PC-3 (cell line): ENCODE measurements at regions not wholly inside any gene's neighbourhood (a gene's known extent, or its start where the extent isn't known, plus 50 kb on each side); places are given as distances from the start of the nearest gene placed in this dataset.

ENCODE experiments used
- ATAC-seq: fragments of 200-7000 bp; cut with Tn5 transposase; 2 replicates; pipeline ENCODE4 v1.9.1; 2020; ENCODE audit warnings: mild to moderate bottlenecking, moderate library complexity
- BruUV-seq: library from RNA; stranded (reverse); fragments of 400-500 nt; replicated peaks from 2 replicates; lab custom pipeline; 2021; lab: Mats Ljungman, UMichigan
- CTCF ChIA-PET: fragments of 300-600 bp; sonication (Branson Sonifier 250); formaldehyde crosslinking; loops from one replicate; lab custom pipeline; 2022; ENCODE audit warnings: antibody characterized with exemption; lab: Charles Lee
- POLR2A ChIA-PET: fragments of 300-600 bp; sonication (Branson Sonifier 250); formaldehyde crosslinking; loops from one replicate; lab custom pipeline; 2022; ENCODE audit warnings: antibody characterized with exemption; ENCODE audit not compliant: unreplicated experiment; lab: Charles Lee
- DNase-seq: peaks from one replicate; pipeline ENCODE4 v3.0.0-alpha.2; 2015
- H2AFZ ChIP-seq: fragments of 300-600 bp; sonication (generic); 2 replicates; pipeline ENCODE4 v1.6.0; 2016; ENCODE audit warnings: antibody characterized with exemption, low read length
- H3F3A ChIP-seq: fragments of 300-600 bp; sonication (generic); one replicate; pipeline ENCODE4 v1.6.0; 2017; ENCODE audit warnings: antibody characterized with exemption, low read length, control low read depth, mild to moderate bottlenecking; ENCODE audit not compliant: unreplicated experiment
- H3K27ac ChIP-seq: fragments of 300-600 bp; sonication (generic); 2 replicates; pipeline ENCODE4 v1.5.1; 2016; ENCODE audit warnings: mild to moderate bottlenecking, low read length
- H3K27me3 ChIP-seq: fragments of 300-600 bp; sonication (generic); 2 replicates; pipeline ENCODE4 v1.6.1; 2016; ENCODE audit warnings: low read length, mixed read lengths
- H3K36me3 ChIP-seq: fragments of 300-600 bp; sonication (generic); 2 replicates; pipeline ENCODE4 v1.6.1; 2016; ENCODE audit warnings: low read depth, mixed run types, low read length, mixed read lengths
- H3K4me1 ChIP-seq: fragments of 300-600 bp; sonication (generic); 2 replicates; pipeline ENCODE4 v1.5.1; 2016; ENCODE audit warnings: low read length; ENCODE audit not compliant: insufficient read depth
- H3K4me2 ChIP-seq: fragments of 300-600 bp; sonication (generic); 2 replicates; pipeline ENCODE4 v1.6.0; 2016; ENCODE audit warnings: low read length
- H3K4me3 ChIP-seq: fragments of 300-600 bp; sonication (generic); 2 replicates; pipeline ENCODE4 v1.5.1; 2016; ENCODE audit warnings: mild to moderate bottlenecking, low read length, mixed read lengths
- H3K79me2 ChIP-seq: fragments of 300-600 bp; sonication (generic); 2 replicates; pipeline ENCODE4 v1.6.1; 2017; ENCODE audit warnings: low read length, mixed read lengths
- H3K9ac ChIP-seq: fragments of 300-600 bp; sonication (generic); 2 replicates; pipeline ENCODE4 v1.6.0; 2016; ENCODE audit warnings: mild to moderate bottlenecking, low read length
- H3K9me2 ChIP-seq: fragments of 300-600 bp; sonication (generic); replicated peaks from 2 replicates; pipeline ENCODE4 v1.6.1; 2016; ENCODE audit warnings: mixed run types, low read length, mixed read lengths
- H3K9me3 ChIP-seq: fragments of 300-600 bp; sonication (generic); 2 replicates; pipeline ENCODE4 v1.6.1; 2016; ENCODE audit warnings: low read length, mixed read lengths
- H4K20me1 ChIP-seq: fragments of 300-600 bp; sonication (generic); 2 replicates; pipeline ENCODE4 v1.6.1; 2016; ENCODE audit warnings: low read length, mixed read lengths
- CTCF ChIP-seq: fragments of 300-600 bp; sonication (generic); conservative IDR thresholded peaks from 2 replicates; pipeline ENCODE4 v1.5.1; 2017; ENCODE audit warnings: antibody characterized with exemption, low read depth, mild to moderate bottlenecking, low read length
- EZH2 ChIP-seq: fragments of 300-600 bp; sonication (generic); IDR thresholded peaks from one replicate; pipeline ENCODE4 v1.6.1; 2017; ENCODE audit warnings: antibody characterized with exemption, mild to moderate bottlenecking, low read length; ENCODE audit not compliant: unreplicated experiment
- EZH2phosphoT487 ChIP-seq: fragments of 300-600 bp; sonication (generic); IDR thresholded peaks from 2 replicates; pipeline ENCODE4 v1.6.1; 2018; ENCODE audit warnings: mild to moderate bottlenecking, antibody characterized with exemption, low read length, borderline replicate concordance
- intact Hi-C: fragments of 100-400 bp; cut with micrococcal nuclease; formaldehyde crosslinking; loops from 2 replicates; pipeline ENCODE4 v1.9.0; 2023

- BruUV-seq = no TSS peak
- no peak overlapping the region for H2AFZ ChIP-seq
- intact Hi-C loops = loop anchor here (5.0 kb wide), 2 partner anchors 101 to 159 kb away; partner anchors contain the start of gene RBMS1
- H3F3A ChIP-seq = peaks cover 6% of the 10 kb centered on the region
- no peaks in the 10 kb centered on the region for H3K9me3 ChIP-seq
- H4K20me1 ChIP-seq = no peaks in the 10 kb centered on the region
- peak; percentile 39 for DNase-seq
- H3K36me3 ChIP-seq = no peaks in the 10 kb centered on the region
- ChIA-PET CTCF (no interaction called here), POLR2A (no interaction called here)
- no peaks in the 10 kb centered on the region for H3K9me2 ChIP-seq
- no peak overlapping the region for H3K9ac ChIP-seq
- H3K79me2 ChIP-seq = no peaks in the 10 kb centered on the region
- H3K4me2 ChIP-seq = 0 out of 2 replicates have a peak overlapping the region, but pooled peaks have one; percentile 7
- no peak overlapping the region for H3K4me3 ChIP-seq
- peak overlapping the region; percentile 85 for H3K27ac ChIP-seq
- TF ChIP-seq EZH2phosphoT487 (no peak), EZH2 (no peak), CTCF (no peak)
- peak; percentile 7; the same call in 1 of the 2 replicates for ATAC-seq
- H3K27me3 ChIP-seq = no peaks in the 10 kb centered on the region
- H3K4me1 ChIP-seq = peaks cover 59% of the 10 kb centered on the region
These were observed 158.0 kb upstream of the RBMS1 start for GRCh38 chr2:160651416-160652200.

GRCh38 chr2:160652236-160652635 lies 158.6 kb upstream of the RBMS1 start:
- no peak for DNase-seq
- Histone ChIP-seq H3F3A (peaks cover 6% of the 10 kb centered on the region), H4K20me1 (no peaks in the 10 kb centered on the region), H3K79me2 (no peaks in the 10 kb centered on the region), H3K9me2 (no peaks in the 10 kb centered on the region), H3K27ac (no peak overlapping the region), H3K4me1 (peaks cover 53% of the 10 kb centered on the region), H3K4me2 (no peak overlapping the region), H3K27me3 (no peaks in the 10 kb centered on the region), H3K9me3 (no peaks in the 10 kb centered on the region), H3K9ac (no peak overlapping the region), H3K4me3 (no peak overlapping the region), H2AFZ (no peak overlapping the region), H3K36me3 (no peaks in the 10 kb centered on the region)
- CTCF ChIA-PET = no interaction called here
- BruUV-seq = no TSS peak
- no peak for TF ChIP-seq CTCF
- TF ChIP-seq EZH2phosphoT487 = no peak
- TF ChIP-seq EZH2 = no peak
- intact Hi-C loops = loop anchor here (5.0 kb wide), 2 partner anchors 100 to 160 kb away; partner anchors contain the start of gene RBMS1
- no peak for ATAC-seq
- POLR2A ChIA-PET = no interaction called here

- Histone ChIP-seq H3K9me3 (no peaks in the 10 kb centered on the region), H3K4me2 (no peak overlapping the region), H3K4me1 (peaks cover 3% of the 10 kb centered on the region; the same call in 1 of the 2 replicates), H3K9ac (no peak overlapping the region), H3K27ac (no peak overlapping the region), H2AFZ (no peak overlapping the region), H3K79me2 (no peaks in the 10 kb centered on the region), H3K9me2 (no peaks in the 10 kb centered on the region), H4K20me1 (no peaks in the 10 kb centered on the region), H3K4me3 (no peak overlapping the region), H3K36me3 (no peaks in the 10 kb centered on the region), H3F3A (no peaks in the 10 kb centered on the region), H3K27me3 (no peaks in the 10 kb centered on the region)
- DNase-seq (no peak), ATAC-seq (no peak)
- intact Hi-C loops = no loop called here
- CTCF ChIA-PET = no interaction called here
- BruUV-seq = no TSS peak
- POLR2A ChIA-PET = no interaction called here
- TF ChIP-seq EZH2phosphoT487 (no peak), CTCF (no peak), EZH2 (no peak)
These were observed 163.6 kb upstream of the RBMS1 start for GRCh38 chr2:160657196-160657595.
